ENCODE measurements at regions not wholly inside any gene's neighbourhood (a gene's known extent, or its start where the extent isn't known, plus 50 kb on each side); places are given as distances from the start of the nearest gene placed in this dataset.

GRCh38 chr7:7125963-7126362 lies 56.4 kb upstream of the C1GALT1 start:
- TF ChIP-seq CTCF (IDR thresholded peaks at IDR 0.05) (no peak), POLR2A (IDR thresholded peaks at IDR 0.05) (no peak)

Data from right lobe of liver (tissue), 4 donors.